Effector memory CD8-positive, alpha-beta T cell (primary cell): ENCODE measurements at regions not wholly inside any gene's neighbourhood (a gene's known extent, or its start where the extent isn't known, plus 50 kb on each side); places are given as distances from the start of the nearest gene placed in this dataset.
"Not testable (repeated sequence)": the region's sequence is repeated elsewhere in the genome, so short reads cannot be mapped to it uniquely, and the experiment has no call there.

Experiments
- ATAC-seq: fragments of 150-1000 bp; cut with Tn5 transposase; replicated peaks from 2 replicates; pipeline ENCODE4 v1.10.0; 2021; ENCODE audit warnings: mild to moderate bottlenecking, moderate library complexity
- DNase-seq, 3 experiments: peaks; one replicate each; pipeline ENCODE4 v3.0.0; 2021
- H3K27ac Mint-ChIP-seq, 2 donors: one replicate each; pipeline ENCODE4 v1.8.0; 2022; ENCODE audit warnings: mild to moderate bottlenecking in 2 of 2, mixed read lengths in 2 of 2, moderate library complexity in 2 of 2
- H3K27me3 Mint-ChIP-seq, 2 donors: one replicate each; pipeline ENCODE4 v1.8.0; 2022; ENCODE audit warnings: mixed read lengths in 2 of 2
- H3K36me3 Mint-ChIP-seq: one replicate; pipeline ENCODE4 v1.8.0; 2022; ENCODE audit warnings: mild to moderate bottlenecking, moderate library complexity, mixed read lengths; ENCODE audit not compliant: insufficient read depth
- H3K4me1 Mint-ChIP-seq, 2 donors: one replicate each; pipeline ENCODE4 v1.8.0; 2022; ENCODE audit warnings: low read depth in 2 of 2, mixed read lengths in 2 of 2
- H3K4me3 Mint-ChIP-seq, 2 donors: one replicate each; pipeline ENCODE4 v1.8.0; 2022; ENCODE audit warnings: mild to moderate bottlenecking in 2 of 2, mixed read lengths in 2 of 2, moderate library complexity in 2 of 2
- H3K9me3 Mint-ChIP-seq, 2 donors: one replicate each; pipeline ENCODE4 v1.8.0; 2022; ENCODE audit warnings: mixed read lengths in 2 of 2

DNA sequence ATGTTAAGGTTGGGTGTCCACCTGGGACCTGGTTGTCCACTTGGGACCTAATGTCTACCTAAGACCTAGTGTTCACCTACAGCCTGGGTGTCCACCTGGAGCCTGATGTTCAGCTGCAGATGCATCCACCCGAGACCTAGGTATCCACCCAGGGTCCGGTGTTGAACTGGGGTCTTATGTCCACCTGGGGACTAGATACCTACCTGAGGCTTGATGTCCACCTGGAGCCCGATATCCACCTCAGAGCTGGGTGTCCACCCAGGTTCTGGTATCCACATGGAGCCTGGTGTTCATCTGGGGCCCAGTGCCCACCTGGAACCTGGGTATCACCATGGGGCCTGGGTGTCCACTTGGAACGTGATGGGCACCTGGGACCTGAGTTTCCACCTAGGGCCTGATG is 389.2 kb downstream of the ZNF716 start:
- H3K4me1 Mint-ChIP-seq, DNase-seq, H3K36me3 Mint-ChIP-seq, H3K4me3 Mint-ChIP-seq, H3K27me3 Mint-ChIP-seq, H3K27ac Mint-ChIP-seq, ATAC-seq, H3K9me3 Mint-ChIP-seq: not testable (repeated sequence)

DNA sequence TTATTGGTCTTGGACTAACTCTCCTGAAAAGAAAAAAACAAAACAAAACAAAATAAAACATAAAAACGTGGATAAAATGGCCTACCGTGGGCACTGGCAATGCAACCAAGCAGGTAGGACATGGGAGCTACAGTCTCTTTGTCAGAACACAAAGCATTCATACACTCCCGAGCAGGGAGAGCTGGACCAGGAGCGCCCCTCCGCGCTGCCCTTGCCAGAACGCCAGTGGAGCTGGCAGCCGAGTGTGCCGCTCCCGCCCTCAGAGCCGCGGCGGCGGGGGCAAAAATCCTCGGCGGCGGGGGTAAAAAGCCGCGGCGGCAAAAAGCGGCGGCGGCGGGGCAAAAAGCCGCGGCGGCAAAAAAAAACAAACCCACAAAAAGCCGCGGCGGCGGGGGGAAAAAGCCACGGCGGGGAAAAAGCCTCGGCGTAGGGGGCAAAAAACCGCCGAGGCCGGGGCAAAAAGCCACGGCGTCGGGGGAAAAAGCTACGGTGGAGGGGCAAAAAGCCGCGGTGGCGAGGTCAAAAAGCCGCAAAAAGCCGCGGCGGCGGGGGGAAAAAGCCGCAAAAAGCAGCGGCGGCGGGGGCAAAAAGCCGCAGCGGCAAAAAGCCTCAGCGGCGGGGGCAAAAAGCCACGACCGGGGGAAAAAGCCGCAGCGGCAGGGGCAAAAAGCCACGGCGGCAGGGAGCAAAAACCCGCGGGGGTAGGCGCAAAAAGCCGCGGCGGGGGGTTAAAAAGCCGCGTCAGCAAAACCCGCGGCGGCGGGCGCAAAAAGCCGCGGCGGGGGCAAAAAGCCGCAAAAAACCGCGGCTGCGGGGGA is 418.1 kb downstream of the ZNF716 start:
- ATAC-seq (no peak), DNase-seq (no peak)
- H3K27me3 Mint-ChIP-seq, result peaks cover 19 to 27% of the 10 kb centered on the region in 2 donors
- H3K36me3 Mint-ChIP-seq, result no peaks in the 10 kb centered on the region
- H3K9me3 Mint-ChIP-seq, result peaks cover 0 to 6% of the 10 kb centered on the region in 2 donors
- no peak overlapping the region for H3K27ac Mint-ChIP-seq
- peaks cover 0 to 3% of the 10 kb centered on the region in 2 donors for H3K4me1 Mint-ChIP-seq
- no peak overlapping the region for H3K4me3 Mint-ChIP-seq

DNA sequence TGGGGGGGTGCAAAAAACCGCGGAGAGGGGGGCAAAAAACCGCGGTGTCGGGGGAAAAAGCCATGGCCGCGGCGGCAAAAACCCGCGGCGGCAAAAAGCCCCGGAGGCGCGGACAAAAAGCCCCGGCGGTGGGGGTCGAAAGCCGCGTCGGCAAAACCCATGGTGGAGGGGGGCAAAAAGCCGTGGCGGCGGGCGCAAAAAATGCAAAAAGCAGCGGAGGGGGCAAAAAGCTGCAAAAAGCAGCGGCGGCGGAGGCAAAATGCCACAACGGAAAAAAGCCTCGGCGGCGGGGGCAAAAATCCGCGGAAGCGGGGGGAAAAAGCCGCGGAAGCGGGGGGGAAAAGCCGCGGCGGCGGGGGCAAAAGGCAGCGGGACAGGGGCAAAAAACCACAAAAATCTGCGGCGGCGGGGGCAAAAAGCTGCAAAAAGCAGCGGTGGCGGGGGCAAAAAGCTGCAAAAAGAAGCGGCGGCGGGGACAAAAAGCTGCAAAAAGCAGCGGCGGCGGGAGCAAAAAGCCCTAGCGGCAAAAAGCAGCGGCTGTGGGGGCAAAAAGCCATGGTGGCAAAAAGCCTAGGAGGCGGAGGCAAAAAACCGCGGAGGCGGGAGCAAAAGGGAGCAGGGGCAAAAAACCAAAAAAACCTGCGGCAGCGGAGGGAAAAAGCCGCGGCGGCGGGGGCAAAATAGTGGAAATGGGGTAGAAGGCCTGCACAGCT is 418.9 kb downstream of the ZNF716 start:
- no peak overlapping the region for H3K27ac Mint-ChIP-seq
- H3K4me3 Mint-ChIP-seq, result no peak overlapping the region
- no peaks in the 10 kb centered on the region for H3K36me3 Mint-ChIP-seq
- H3K4me1 Mint-ChIP-seq, result peaks cover 0 to 3% of the 10 kb centered on the region in 2 donors
- DNase-seq (no peak), ATAC-seq (no peak)
- H3K9me3 Mint-ChIP-seq, result peaks cover 0 to 6% of the 10 kb centered on the region in 2 donors
- peaks cover 19 to 27% of the 10 kb centered on the region in 2 donors for H3K27me3 Mint-ChIP-seq
